Right lobe of liver (tissue), 6 donors: ENCODE measurements at regions not wholly inside any gene's neighbourhood (a gene's known extent, or its start where the extent isn't known, plus 50 kb on each side); places are given as distances from the start of the nearest gene placed in this dataset.
A peak's percentile ranks its signal among the peaks of the same experiment; 100 is the strongest.

ENCODE experiments used
- ATAC-seq, 4 donors: fragments of 200-7000 bp; cut with Tn5 transposase; one replicate each; pipeline ENCODE4 v1.9.1; 2020; ENCODE audit warnings: mild to moderate bottlenecking in 4 of 4, moderate library complexity in 4 of 4
- DNase-seq, 3 donors: peaks; one replicate each; pipeline ENCODE4 v3.0.0-alpha.2; 2020
- H3K27ac ChIP-seq, 3 donors: fragments of 200-600 bp; one replicate each; pipeline ENCODE4 v1.8.0; 2022
- H3K27me3 ChIP-seq, 2 donors: fragments of 200-600 bp; one replicate each; pipeline ENCODE4 v1.8.0; 2022
- H3K36me3 ChIP-seq, 4 donors: fragments of 200-600 bp; sonication (generic) in 1 of 4; one replicate each; pipeline versions ENCODE4 v1.5.1 to v1.8.0; 2017 to 2022; ENCODE audit warnings: control low read depth in 1 of 4
- H3K4me1 ChIP-seq, 4 donors: fragments of 200-600 bp; sonication (generic) in 1 of 4; one replicate each; pipeline versions ENCODE4 v1.5.1 to v1.8.0; 2017 to 2022; ENCODE audit warnings: control low read depth in 1 of 4
- H3K4me3 ChIP-seq, 3 donors: fragments of 200-600 bp; one replicate each; pipeline ENCODE4 v1.8.0; 2022
- H3K9me3 ChIP-seq, 4 donors: fragments of 200-600 bp; sonication (generic) in 1 of 4; one replicate each; pipeline versions ENCODE4 v1.5.1 to v1.8.0; 2017 to 2022; ENCODE audit warnings: control low read depth in 1 of 4
- POLR2A ChIP-seq: fragments of 450-650 bp; IDR thresholded peaks from one replicate; pipeline ENCODE4 v1.6.1; 2017; ENCODE audit warnings: antibody characterized with exemption, mild to moderate bottlenecking
- WGBS: methylation state at CpG from one replicate; pipeline ENCODE4 v1.1.6; 2018; ENCODE audit warnings: low coverage, low lambda C conversion rate; ENCODE audit not compliant: insufficient coverage; ENCODE audit errors: missing lambda C conversion rate; 5-methylcytosine and 5-hydroxymethylcytosine counted together
- intact Hi-C, 2 donors: fragments of 100-400 bp; cut with DNase I; formaldehyde crosslinking; loops; one replicate each; pipeline versions ENCODE4 v1.11.2 to v1.14.1; 2022
- TF ChIP-seq, protein P1 (sequence below), 4 donors: fragments of 200-600 bp in 3 of 4; fragments of 450-650 bp in 1 of 4; IDR thresholded peaks; one replicate each; pipeline versions ENCODE4 v1.5.1 to v1.8.0; 2016 to 2022; ENCODE audit warnings: antibody characterized with exemption in 4 of 4, mild to moderate bottlenecking in 2 of 4
- donor health status: DM: no; HTN: yes; CAD: no.
- donor health status: DM: no; HTN: no; CAD: no.
- donor health status: DM: no; HTN: no; CAD: no.
- donor health status: DM: no; HTN: yes; CAD: no.
- donor health status: DM: no; HTN: yes; CAD: no.

DNA sequence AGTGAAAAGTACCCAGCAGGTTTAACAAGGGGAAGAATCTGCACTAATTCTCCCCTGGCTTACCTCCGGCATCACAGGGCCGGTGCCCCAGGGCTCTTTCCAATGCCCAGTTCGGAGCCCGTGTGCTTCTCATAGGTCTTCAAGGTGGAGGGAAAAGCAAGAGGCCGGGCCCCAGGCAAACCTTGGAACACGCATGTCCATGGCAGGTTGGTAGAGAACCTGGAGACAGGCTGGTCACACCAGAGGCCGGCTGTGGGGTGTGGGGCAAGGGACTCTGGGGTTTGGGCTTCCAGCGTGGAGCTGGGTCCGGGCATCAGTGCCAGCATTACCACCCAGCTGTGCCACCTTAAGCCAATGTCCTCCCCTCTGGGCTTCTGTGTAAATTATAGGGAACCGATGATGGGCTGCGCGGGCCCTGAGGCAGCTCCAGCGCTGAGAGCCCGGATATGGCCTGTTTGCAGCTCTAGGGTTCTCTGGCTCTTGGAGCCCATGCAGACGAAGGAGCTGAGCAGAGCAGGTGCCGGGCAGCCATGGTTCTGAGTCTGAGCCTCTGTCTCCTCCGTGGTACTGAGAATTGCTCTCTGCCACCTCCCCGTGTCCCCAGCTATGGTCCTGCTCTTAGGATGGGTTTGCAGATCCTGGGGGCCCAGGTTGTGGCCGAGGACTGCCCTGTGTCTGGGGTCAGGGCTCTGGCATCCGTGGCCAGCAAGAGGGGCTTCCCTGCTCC lies 197.0 kb upstream of the C14orf180 start:
- peak in 1 of 3 donors; percentile 43 for DNase-seq
- intact Hi-C loops, result no loop called here
- WGBS, result 20% methylated on average over 3 of the region's 20 CpGs

DNA sequence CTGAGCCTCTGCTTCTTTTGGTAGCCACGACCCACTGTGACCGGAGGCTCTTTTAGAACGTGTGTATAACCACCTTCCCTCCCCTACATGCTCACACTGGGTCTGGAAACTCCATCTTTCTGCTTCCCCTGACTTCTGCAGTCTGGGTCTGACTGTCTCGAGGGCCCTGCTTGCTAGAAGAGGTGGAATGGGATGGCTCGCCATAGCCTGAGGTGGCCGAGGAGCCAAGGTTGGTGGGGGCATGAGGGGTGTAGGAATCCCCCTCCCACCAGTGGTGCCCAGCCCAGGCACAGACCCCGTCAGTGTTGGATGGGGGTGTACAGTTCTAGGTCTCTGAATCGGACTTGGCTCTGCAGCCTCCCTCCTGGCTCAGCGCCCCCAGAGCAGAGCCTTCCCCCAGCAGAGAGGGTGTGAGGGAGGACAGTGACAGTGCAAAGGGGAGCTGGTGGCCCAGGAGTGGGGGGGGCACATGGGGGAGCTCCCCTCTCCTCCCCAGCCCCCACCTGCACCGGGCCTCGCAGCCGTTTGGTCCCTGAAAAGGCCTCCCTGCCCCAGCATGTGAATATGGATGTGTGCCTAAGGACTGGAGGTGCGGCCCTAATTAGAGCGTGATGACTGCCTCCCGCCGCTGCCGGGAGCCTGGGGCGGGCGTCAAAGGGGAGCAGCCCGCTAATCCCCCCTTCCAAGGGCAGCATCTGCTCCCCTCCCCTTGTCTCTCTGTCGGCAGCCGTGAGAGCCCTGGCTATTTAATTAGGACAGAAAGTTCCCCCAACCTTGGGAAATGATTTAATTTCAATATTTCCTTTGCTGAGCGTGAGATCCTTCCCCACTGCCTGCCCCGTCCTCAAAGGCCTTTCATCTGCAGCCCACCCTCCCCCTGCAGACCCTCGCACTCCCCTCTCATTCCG lies 196.2 kb upstream of the C14orf180 start:
- 80% methylated on average over 1 of the region's 26 CpGs for WGBS
- Histone ChIP-seq H3K4me3 (no peak overlapping the region), H3K27me3 (no peaks in the 10 kb centered on the region), H3K9me3 (no peaks in the 10 kb centered on the region), H3K4me1 (no peaks in the 10 kb centered on the region), H3K27ac (no peak overlapping the region), H3K36me3 (no peaks in the 10 kb centered on the region)
- peak in 1 of 3 donors; percentile 35 for DNase-seq
- no peak for ATAC-seq
- intact Hi-C loops, result no loop called here
- no peak for TF ChIP-seq POLR2A
- TF ChIP-seq, protein P1, sequence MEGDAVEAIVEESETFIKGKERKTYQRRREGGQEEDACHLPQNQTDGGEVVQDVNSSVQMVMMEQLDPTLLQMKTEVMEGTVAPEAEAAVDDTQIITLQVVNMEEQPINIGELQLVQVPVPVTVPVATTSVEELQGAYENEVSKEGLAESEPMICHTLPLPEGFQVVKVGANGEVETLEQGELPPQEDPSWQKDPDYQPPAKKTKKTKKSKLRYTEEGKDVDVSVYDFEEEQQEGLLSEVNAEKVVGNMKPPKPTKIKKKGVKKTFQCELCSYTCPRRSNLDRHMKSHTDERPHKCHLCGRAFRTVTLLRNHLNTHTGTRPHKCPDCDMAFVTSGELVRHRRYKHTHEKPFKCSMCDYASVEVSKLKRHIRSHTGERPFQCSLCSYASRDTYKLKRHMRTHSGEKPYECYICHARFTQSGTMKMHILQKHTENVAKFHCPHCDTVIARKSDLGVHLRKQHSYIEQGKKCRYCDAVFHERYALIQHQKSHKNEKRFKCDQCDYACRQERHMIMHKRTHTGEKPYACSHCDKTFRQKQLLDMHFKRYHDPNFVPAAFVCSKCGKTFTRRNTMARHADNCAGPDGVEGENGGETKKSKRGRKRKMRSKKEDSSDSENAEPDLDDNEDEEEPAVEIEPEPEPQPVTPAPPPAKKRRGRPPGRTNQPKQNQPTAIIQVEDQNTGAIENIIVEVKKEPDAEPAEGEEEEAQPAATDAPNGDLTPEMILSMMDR (IDR thresholded peaks at IDR 0.05), result no peak

More for the DNA sequence above, 197.0 kb upstream of the C14orf180 start:
- Histone ChIP-seq H3K27ac (no peak overlapping the region), H3K9me3 (no peaks in the 10 kb centered on the region), H3K27me3 (no peaks in the 10 kb centered on the region), H3K4me3 (no peak overlapping the region), H3K4me1 (no peaks in the 10 kb centered on the region), H3K36me3 (no peaks in the 10 kb centered on the region)
- no peak for ATAC-seq
- TF ChIP-seq POLR2A, result no peak
- TF ChIP-seq, protein P1 (IDR thresholded peaks at IDR 0.05), result no peak

DNA sequence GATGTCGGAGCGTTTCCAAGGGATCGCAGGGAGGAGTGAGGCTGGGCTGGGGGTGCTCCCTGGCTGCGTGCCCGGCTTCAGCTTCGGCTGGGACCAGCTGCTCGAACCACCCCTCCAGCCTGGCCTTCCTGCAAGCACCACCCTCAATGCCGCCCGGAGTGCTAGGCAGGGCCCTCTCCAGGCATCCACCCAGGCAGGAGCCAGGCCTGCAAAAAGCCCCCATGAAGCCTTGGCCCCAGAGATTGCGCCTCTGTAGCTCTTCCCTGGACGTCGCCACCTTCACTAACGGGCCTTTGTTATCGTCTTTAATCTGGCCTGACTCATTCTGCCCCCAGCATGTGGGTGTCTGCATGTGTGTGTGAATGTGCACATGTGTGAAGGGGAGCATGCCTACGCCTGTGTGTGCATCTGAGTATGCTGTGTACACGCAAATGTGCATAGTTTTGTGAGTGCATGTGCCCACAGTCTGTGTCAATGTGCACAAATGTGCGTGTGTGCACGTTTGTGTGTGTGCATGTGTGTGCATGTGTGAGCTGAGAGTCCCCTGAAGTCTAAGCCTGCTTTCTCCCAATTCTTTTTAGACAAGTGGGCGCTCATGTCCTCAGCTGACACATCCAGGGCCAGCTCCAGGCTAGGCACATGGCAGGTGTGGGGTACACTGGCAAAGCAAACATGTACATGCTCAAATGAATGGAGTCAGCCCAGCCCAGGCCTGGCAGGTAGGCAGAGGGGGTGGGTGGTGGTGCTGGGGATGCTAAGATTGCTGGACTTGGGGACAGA lies 195.4 kb upstream of the C14orf180 start:
- TF ChIP-seq POLR2A, result no peak
- TF ChIP-seq, protein P1 (IDR thresholded peaks at IDR 0.05), result no peak
- intact Hi-C loops, result no loop called here
- Histone ChIP-seq H3K4me3 (no peak overlapping the region), H3K27ac (no peak overlapping the region), H3K4me1 (no peaks in the 10 kb centered on the region), H3K27me3 (no peaks in the 10 kb centered on the region), H3K36me3 (no peaks in the 10 kb centered on the region), H3K9me3 (no peaks in the 10 kb centered on the region)
- 53% methylated on average over 5 of the region's 19 CpGs for WGBS
- no peak for ATAC-seq
- DNase-seq, result peak in 1 of 3 donors; percentile 38

DNA sequence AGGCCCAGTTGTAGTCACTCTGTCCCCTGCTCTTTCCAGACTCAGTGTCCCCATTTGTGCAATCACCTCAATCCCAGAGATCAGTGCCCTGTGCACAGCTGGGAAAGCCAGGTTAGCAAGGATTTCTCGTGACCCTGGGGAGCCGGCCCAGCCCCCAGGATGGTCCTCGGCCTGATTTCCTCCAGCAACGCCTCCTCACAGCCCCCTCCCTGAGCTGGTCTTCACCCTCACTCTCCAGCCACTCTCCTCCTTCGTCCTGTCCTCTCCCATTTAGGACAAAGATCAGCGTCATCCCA lies 194.8 kb upstream of the C14orf180 start:
- ATAC-seq, result no peak
- intact Hi-C loops, result no loop called here

More for the DNA sequence above, 194.8 kb upstream of the C14orf180 start:
- Histone ChIP-seq H3K27me3 (no peaks in the 10 kb centered on the region), H3K4me3 (no peak overlapping the region), H3K9me3 (no peaks in the 10 kb centered on the region), H3K27ac (no peak overlapping the region), H3K4me1 (no peaks in the 10 kb centered on the region), H3K36me3 (no peaks in the 10 kb centered on the region)
- peak in 2 of 3 donors; percentile 23 to 29 for DNase-seq
- no CpG with 5 or more reads among the region's 6 CpGs for WGBS
- TF ChIP-seq, protein P1 (IDR thresholded peaks at IDR 0.05), result no peak
- no peak for TF ChIP-seq POLR2A
